ENCODE measurements at regions not wholly inside any gene's neighbourhood (a gene's known extent, or its start where the extent isn't known, plus 50 kb on each side); places are given as distances from the start of the nearest gene placed in this dataset.

- Histone ChIP-seq H3F3A (replicated peaks; ENCODE audit: low read depth) (no peaks in the 10 kb centered on the region), H3K4me1 (ENCODE audit: insufficient read depth) (no peaks in the 10 kb centered on the region), H3K36me3 (ENCODE audit: insufficient read depth) (no peaks in the 10 kb centered on the region), H3K4me2 (no peak overlapping the region), H3K27me3 (ENCODE audit: insufficient read depth) (no peaks in the 10 kb centered on the region), H3K79me2 (replicated peaks; ENCODE audit: insufficient read depth) (no peaks in the 10 kb centered on the region), H3K4me3 (no peak overlapping the region), H4K20me1 (replicated peaks; ENCODE audit: insufficient read depth) (no peaks in the 10 kb centered on the region), H3K9me2 (ENCODE audit: insufficient read depth) (no peaks in the 10 kb centered on the region), H2AFZ (no peak overlapping the region), H3K27ac (ENCODE audit: low read depth) (no peak overlapping the region)
- no peak for ATAC-seq
- DNase-seq (ENCODE audit: low spot score) = no peak
- no peaks in the 10 kb centered on the region for H3K27me3 Mint-ChIP-seq (ENCODE audit: insufficient read depth, low read depth, poor library complexity)
- no peaks in the 10 kb centered on the region for H3K9me3 Mint-ChIP-seq
- H3K36me3 Mint-ChIP-seq (ENCODE audit: low read depth) = no peaks in the 10 kb centered on the region
- H3K27ac Mint-ChIP-seq = no peak overlapping the region
- H3K4me3 Mint-ChIP-seq = no peak overlapping the region
- H3K4me1 Mint-ChIP-seq = peaks cover 13% of the 10 kb centered on the region; the same call in 2 of the 3 replicates
- TF ChIP-seq EZH2 (IDR thresholded peaks at IDR 0.05; ENCODE audit: low read depth, unreplicated experiment) (no peak), ZNF114 (CRISPR knock-in tag; IDR thresholded peaks at IDR 0.05) (no peak)
Measured at GRCh38 chr15:35215093-35215492, 130.0 kb upstream of the NANOGP8 start.

GRCh38 chr15:35211240-35211902 lies 126.3 kb upstream of the NANOGP8 start:
- H3K4me1 Mint-ChIP-seq = peaks cover 20% of the 10 kb centered on the region; the same call in 2 of the 3 replicates
- Histone ChIP-seq H3K4me1 (ENCODE audit: insufficient read depth) (no peaks in the 10 kb centered on the region), H3K79me2 (replicated peaks; ENCODE audit: insufficient read depth) (no peaks in the 10 kb centered on the region), H3K9me2 (ENCODE audit: insufficient read depth) (no peaks in the 10 kb centered on the region), H4K20me1 (replicated peaks; ENCODE audit: insufficient read depth) (no peaks in the 10 kb centered on the region), H3K4me2 (no peak overlapping the region), H2AFZ (no peak overlapping the region), H3K36me3 (ENCODE audit: insufficient read depth) (no peaks in the 10 kb centered on the region), H3K27ac (ENCODE audit: low read depth) (no peak overlapping the region), H3F3A (replicated peaks; ENCODE audit: low read depth) (no peaks in the 10 kb centered on the region), H3K27me3 (ENCODE audit: insufficient read depth) (no peaks in the 10 kb centered on the region), H3K4me3 (no peak overlapping the region)
- ATAC-seq = no peak
- H3K9me3 Mint-ChIP-seq = no peaks in the 10 kb centered on the region
- DNase-seq (ENCODE audit: low spot score) = no peak
- H3K36me3 Mint-ChIP-seq (ENCODE audit: low read depth) = no peaks in the 10 kb centered on the region
- no peak overlapping the region for H3K27ac Mint-ChIP-seq
- H3K4me3 Mint-ChIP-seq = no peak overlapping the region
- peaks cover 2% of the 10 kb centered on the region for H3K27me3 Mint-ChIP-seq (ENCODE audit: insufficient read depth, low read depth, poor library complexity)
- TF ChIP-seq ZNF331 (CRISPR knock-in tag; IDR thresholded peaks at IDR 0.05; ENCODE audit: low read depth) (no peak), NANOG (IDR thresholded peaks at IDR 0.05; ENCODE audit: borderline replicate concordance) (no peak), STAT1 (IDR thresholded peaks at IDR 0.05; ENCODE audit: unreplicated experiment) (no peak), ZNF114 (CRISPR knock-in tag; IDR thresholded peaks at IDR 0.05) (no peak), CREB1 (CRISPR knock-in tag; IDR thresholded peaks at IDR 0.05; ENCODE audit: low read depth) (no peak), EZH2 (IDR thresholded peaks at IDR 0.05; ENCODE audit: low read depth, unreplicated experiment) (no peak), POLR2AphosphoS5 (IDR thresholded peaks at IDR 0.05; ENCODE audit: low read depth) (no peak), EZH2phosphoT487 (IDR thresholded peaks at IDR 0.05; ENCODE audit: unreplicated experiment) (no peak), ETS1 (IDR thresholded peaks at IDR 0.05) (no peak)
- TF ChIP-seq, protein P1, sequence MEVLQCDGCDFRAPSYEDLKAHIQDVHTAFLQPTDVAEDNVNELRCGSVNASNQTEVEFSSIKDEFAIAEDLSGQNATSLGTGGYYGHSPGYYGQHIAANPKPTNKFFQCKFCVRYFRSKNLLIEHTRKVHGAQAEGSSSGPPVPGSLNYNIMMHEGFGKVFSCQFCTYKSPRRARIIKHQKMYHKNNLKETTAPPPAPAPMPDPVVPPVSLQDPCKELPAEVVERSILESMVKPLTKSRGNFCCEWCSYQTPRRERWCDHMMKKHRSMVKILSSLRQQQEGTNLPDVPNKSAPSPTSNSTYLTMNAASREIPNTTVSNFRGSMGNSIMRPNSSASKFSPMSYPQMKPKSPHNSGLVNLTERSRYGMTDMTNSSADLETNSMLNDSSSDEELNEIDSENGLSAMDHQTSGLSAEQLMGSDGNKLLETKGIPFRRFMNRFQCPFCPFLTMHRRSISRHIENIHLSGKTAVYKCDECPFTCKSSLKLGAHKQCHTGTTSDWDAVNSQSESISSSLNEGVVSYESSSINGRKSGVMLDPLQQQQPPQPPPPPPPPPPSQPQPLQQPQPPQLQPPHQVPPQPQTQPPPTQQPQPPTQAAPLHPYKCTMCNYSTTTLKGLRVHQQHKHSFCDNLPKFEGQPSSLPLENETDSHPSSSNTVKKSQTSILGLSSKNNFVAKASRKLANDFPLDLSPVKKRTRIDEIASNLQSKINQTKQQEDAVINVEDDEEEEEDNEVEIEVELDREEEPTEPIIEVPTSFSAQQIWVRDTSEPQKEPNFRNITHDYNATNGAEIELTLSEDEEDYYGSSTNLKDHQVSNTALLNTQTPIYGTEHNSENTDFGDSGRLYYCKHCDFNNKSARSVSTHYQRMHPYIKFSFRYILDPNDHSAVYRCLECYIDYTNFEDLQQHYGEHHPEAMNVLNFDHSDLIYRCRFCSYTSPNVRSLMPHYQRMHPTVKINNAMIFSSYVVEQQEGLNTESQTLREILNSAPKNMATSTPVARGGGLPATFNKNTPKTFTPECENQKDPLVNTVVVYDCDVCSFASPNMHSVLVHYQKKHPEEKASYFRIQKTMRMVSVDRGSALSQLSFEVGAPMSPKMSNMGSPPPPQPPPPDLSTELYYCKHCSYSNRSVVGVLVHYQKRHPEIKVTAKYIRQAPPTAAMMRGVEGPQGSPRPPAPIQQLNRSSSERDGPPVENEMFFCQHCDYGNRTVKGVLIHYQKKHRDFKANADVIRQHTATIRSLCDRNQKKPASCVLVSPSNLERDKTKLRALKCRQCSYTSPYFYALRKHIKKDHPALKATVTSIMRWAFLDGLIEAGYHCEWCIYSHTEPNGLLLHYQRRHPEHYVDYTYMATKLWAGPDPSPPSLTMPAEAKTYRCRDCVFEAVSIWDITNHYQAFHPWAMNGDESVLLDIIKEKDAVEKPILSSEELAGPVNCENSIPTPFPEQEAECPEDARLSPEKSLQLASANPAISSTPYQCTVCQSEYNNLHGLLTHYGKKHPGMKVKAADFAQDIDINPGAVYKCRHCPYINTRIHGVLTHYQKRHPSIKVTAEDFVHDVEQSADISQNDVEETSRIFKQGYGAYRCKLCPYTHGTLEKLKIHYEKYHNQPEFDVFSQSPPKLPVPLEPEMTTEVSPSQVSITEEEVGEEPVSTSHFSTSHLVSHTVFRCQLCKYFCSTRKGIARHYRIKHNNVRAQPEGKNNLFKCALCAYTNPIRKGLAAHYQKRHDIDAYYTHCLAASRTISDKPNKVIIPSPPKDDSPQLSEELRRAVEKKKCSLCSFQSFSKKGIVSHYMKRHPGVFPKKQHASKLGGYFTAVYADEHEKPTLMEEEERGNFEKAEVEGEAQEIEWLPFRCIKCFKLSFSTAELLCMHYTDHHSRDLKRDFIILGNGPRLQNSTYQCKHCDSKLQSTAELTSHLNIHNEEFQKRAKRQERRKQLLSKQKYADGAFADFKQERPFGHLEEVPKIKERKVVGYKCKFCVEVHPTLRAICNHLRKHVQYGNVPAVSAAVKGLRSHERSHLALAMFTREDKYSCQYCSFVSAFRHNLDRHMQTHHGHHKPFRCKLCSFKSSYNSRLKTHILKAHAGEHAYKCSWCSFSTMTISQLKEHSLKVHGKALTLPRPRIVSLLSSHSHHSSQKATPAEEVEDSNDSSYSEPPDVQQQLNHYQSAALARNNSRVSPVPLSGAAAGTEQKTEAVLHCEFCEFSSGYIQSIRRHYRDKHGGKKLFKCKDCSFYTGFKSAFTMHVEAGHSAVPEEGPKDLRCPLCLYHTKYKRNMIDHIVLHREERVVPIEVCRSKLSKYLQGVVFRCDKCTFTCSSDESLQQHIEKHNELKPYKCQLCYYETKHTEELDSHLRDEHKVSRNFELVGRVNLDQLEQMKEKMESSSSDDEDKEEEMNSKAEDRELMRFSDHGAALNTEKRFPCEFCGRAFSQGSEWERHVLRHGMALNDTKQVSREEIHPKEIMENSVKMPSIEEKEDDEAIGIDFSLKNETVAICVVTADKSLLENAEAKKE (CRISPR knock-in tag; IDR thresholded peaks at IDR 0.05) = no peak
- TF ChIP-seq, protein P2, sequence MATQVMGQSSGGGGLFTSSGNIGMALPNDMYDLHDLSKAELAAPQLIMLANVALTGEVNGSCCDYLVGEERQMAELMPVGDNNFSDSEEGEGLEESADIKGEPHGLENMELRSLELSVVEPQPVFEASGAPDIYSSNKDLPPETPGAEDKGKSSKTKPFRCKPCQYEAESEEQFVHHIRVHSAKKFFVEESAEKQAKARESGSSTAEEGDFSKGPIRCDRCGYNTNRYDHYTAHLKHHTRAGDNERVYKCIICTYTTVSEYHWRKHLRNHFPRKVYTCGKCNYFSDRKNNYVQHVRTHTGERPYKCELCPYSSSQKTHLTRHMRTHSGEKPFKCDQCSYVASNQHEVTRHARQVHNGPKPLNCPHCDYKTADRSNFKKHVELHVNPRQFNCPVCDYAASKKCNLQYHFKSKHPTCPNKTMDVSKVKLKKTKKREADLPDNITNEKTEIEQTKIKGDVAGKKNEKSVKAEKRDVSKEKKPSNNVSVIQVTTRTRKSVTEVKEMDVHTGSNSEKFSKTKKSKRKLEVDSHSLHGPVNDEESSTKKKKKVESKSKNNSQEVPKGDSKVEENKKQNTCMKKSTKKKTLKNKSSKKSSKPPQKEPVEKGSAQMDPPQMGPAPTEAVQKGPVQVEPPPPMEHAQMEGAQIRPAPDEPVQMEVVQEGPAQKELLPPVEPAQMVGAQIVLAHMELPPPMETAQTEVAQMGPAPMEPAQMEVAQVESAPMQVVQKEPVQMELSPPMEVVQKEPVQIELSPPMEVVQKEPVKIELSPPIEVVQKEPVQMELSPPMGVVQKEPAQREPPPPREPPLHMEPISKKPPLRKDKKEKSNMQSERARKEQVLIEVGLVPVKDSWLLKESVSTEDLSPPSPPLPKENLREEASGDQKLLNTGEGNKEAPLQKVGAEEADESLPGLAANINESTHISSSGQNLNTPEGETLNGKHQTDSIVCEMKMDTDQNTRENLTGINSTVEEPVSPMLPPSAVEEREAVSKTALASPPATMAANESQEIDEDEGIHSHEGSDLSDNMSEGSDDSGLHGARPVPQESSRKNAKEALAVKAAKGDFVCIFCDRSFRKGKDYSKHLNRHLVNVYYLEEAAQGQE (IDR thresholded peaks at IDR 0.05; ENCODE audit: unreplicated experiment) = no peak
